Fibroblast of mammary gland (primary cell): ENCODE measurements at regions not wholly inside any gene's neighbourhood (a gene's known extent, or its start where the extent isn't known, plus 50 kb on each side); places are given as distances from the start of the nearest gene placed in this dataset.

Experiments used
- DNase-seq: peaks from one replicate; pipeline ENCODE4 v3.0.0-alpha.2; 2010; ENCODE audit warnings: low read depth
- H3K4me3 ChIP-seq: 2 replicates; pipeline ENCODE4 v1.5.1; 2011; ENCODE audit warnings: low read depth, mild to moderate bottlenecking, low read length, moderate library complexity; ENCODE audit not compliant: control insufficient read depth
- TF ChIP-seq, protein P1 (sequence below): conservative IDR thresholded peaks from 2 replicates; pipeline ENCODE4 v1.5.1; 2011; ENCODE audit warnings: low read depth, low read length, inconsistent platforms; ENCODE audit not compliant: control insufficient read depth, insufficient read depth

DNA sequence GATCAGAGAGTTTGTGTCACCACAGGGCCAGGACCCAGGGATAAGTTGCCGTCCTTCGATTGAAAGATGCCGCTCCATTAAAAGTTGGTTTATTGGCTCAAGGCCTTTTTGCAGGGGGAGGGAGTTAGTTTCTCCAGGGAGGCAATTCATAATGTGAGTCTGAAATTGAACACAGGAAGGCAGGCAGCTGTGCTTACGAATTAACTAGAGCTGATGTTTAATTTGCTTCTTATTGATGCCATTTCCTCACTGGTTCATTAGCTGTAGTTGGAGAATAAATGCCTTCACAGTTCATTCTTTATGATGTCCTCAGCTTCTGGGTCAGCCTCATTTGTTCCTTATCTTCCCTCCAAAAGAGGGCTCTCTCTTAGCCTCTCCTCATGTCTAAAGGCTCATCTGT lies 113.2 kb upstream of the PTPRT start:
- DNase-seq, result no peak
- H3K4me3 ChIP-seq, result no peak overlapping the region
- TF ChIP-seq, protein P1, sequence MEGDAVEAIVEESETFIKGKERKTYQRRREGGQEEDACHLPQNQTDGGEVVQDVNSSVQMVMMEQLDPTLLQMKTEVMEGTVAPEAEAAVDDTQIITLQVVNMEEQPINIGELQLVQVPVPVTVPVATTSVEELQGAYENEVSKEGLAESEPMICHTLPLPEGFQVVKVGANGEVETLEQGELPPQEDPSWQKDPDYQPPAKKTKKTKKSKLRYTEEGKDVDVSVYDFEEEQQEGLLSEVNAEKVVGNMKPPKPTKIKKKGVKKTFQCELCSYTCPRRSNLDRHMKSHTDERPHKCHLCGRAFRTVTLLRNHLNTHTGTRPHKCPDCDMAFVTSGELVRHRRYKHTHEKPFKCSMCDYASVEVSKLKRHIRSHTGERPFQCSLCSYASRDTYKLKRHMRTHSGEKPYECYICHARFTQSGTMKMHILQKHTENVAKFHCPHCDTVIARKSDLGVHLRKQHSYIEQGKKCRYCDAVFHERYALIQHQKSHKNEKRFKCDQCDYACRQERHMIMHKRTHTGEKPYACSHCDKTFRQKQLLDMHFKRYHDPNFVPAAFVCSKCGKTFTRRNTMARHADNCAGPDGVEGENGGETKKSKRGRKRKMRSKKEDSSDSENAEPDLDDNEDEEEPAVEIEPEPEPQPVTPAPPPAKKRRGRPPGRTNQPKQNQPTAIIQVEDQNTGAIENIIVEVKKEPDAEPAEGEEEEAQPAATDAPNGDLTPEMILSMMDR, result no peak

DNA sequence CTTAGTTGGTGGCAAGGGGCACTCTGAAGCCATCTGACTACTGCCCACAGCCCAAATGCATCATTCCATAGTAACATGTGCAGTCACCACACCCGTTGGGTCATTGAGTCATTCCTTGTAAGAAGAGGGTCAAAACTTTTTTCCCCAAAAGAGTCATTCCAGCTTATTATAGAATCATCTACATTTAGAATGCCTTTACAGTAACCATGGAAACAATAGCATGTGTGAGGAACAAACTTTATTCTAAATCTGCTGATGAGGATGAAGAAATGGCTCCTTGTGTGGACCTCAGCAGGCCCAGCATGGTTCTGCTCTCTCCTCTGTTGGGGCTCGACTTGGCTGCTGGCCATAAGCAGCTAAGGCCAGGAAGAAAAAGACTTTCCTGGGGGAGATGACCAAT lies 111.2 kb upstream of the PTPRT start:
- H3K4me3 ChIP-seq, result no peak overlapping the region
- DNase-seq, result no peak
- TF ChIP-seq, protein P1, result no peak

DNA sequence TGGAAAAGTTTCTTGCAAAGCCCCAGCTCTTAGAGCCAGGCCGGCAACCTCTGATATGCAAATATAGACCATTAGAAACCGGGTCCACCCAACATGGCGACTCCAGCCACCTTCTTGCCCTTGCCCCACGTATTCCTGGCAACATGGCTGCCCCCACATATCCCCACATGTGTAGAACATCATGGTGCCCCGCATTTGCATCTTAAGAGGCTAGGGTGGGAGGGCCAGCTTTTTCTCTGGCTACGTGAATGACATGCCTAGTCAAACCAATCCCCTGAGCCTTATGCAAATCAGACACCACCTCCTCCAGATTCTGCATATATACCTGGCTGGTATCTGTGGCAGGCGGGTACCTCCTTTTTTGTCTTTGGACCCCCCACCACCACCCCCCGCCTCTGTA lies 106.1 kb upstream of the PTPRT start:
- DNase-seq, result no peak
- H3K4me3 ChIP-seq, result no peak overlapping the region
- TF ChIP-seq, protein P1, result no peak

DNA sequence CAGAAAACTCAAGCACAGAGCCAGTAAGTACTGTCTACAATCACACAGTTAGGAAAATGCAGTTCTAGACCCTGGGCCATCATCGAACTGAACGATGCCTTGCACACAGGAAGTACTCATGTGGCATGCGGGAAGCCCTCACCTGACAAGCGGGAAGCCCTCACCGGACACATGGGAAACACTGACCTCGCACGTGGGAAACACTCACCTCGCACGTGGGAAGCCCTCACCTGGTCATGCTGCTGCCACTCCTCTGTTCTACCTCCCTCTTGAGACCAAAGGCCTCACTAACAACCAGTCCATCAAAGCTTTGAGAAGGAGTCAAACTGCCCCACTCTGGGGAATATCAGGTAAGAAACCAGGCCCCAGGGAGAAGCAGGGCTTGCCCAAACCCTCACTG lies 105.6 kb upstream of the PTPRT start:
- DNase-seq, result no peak
- TF ChIP-seq, protein P1, result no peak

DNA sequence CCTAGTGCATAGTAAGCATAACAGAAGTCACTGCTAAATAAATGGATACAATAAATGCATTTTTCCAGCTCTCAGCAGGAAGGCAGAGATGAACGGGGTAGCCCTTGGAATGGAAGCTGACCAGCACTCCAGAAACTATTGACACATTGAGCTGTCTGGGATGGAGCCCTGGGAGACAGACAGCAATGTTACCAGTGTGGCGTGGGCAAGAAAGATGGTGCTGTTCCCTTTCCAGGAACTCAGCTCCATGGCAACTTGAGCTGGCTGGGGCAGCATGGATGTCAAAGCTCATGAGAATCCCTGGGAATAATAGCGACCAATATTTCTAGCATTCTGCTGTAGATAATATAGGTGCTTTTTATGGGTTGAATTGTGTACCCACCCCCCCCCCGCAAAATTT lies 104.3 kb upstream of the PTPRT start:
- TF ChIP-seq, protein P1, result no peak
- H3K4me3 ChIP-seq, result no peak overlapping the region
- DNase-seq, result no peak

More for the DNA sequence above, 105.6 kb upstream of the PTPRT start:
- no peak overlapping the region for H3K4me3 ChIP-seq

DNA sequence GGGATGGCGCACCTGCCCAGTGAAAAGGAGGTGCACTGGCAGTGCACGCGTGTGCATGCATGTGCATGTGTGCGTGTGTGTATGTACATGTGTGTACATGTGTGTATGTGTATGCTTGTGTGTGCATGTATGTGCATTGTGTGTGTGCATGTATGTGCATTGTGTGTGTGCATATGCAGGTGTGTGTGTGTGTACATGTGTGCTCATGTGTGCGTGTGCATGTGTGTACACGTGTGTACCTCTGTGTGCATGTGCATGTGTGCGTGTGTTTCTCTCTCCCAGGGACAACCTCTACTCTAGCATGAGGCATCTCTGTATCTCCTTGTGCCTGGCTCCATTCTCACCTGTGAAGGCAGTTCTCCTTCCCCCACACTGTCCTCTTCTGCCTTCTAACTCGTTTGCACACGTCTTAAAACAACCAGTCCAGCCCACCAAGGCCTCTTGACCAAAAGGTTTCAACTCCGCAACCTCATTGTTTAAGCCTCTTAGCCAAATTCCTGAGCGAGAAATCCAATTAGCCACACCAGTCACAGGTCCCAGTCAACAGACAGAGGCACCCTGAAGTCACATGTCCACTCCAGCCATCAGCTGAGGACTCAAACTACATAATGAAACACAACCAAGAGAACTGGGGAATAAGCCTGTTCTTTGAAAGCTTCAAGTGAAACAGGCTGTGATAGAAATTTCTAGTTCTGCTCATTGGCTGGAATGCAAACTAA lies 103.5 kb upstream of the PTPRT start:
- no peak overlapping the region for H3K4me3 ChIP-seq
- no peak for DNase-seq
- TF ChIP-seq, protein P1, result no peak

DNA sequence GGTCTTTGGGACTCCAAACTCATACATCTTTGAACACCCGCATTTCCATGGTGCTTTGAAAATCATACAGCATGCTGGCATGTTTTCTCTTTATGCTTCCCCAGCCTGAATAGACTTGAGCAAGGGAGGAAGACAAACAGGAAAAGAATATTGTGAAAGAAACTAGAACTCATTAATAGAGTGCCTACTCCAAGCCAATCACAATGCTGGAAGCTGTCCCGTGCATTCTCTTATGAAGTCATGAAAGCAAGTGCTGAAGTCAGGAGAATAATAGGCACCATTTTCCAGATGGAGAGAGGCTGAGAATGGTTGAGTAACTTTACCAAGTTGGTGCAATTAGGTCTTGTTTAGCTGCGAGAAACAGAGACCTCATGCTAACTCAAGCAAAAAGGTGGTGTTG lies 102.5 kb upstream of the PTPRT start:
- TF ChIP-seq, protein P1, result no peak
- no peak for DNase-seq
- H3K4me3 ChIP-seq, result no peak overlapping the region
